Lung (tissue), 11 donors: ENCODE measurements at regions not wholly inside any gene's neighbourhood (a gene's known extent, or its start where the extent isn't known, plus 50 kb on each side); places are given as distances from the start of the nearest gene placed in this dataset.
A peak's percentile ranks its signal among the peaks of the same experiment; 100 is the strongest.

Source experiments
- ATAC-seq: fragments of 200-7000 bp; cut with Tn5 transposase; one replicate; pipeline ENCODE4 v1.9.1; 2020; ENCODE audit warnings: moderate number of reproducible peaks; ENCODE audit not compliant: insufficient read depth, low FRiP score
- DNase-seq, 3 donors: peaks; one replicate each; pipeline ENCODE4 v3.0.0-alpha.2; 2013 to 2017
- H3K27ac ChIP-seq, 2 donors: one replicate each; pipeline ENCODE4 v1.5.1; 2013; ENCODE audit warnings: mild to moderate bottlenecking in 2 of 2, moderate library complexity in 2 of 2, control low read depth in 1 of 2, inconsistent platforms in 1 of 2, low read depth in 1 of 2, low read length in 1 of 2
- H3K27me3 ChIP-seq, 3 donors: one replicate each; pipeline ENCODE4 v1.5.1; 2013; ENCODE audit warnings: low read length in 2 of 3; ENCODE audit not compliant: control insufficient read depth in 3 of 3, insufficient read depth in 3 of 3
- H3K36me3 ChIP-seq, 4 donors: one replicate each; pipeline ENCODE4 v1.5.1; 2013; ENCODE audit warnings: low read length in 4 of 4, mild to moderate bottlenecking in 1 of 4, moderate library complexity in 1 of 4; ENCODE audit not compliant: control insufficient read depth in 4 of 4, insufficient read depth in 4 of 4
- H3K4me1 ChIP-seq, 5 donors: one replicate each; pipeline ENCODE4 v1.5.1; 2013; ENCODE audit warnings: low read length in 5 of 5, mild to moderate bottlenecking in 2 of 5, moderate library complexity in 1 of 5; ENCODE audit not compliant: control insufficient read depth in 5 of 5, insufficient read depth in 5 of 5
- H3K4me3 ChIP-seq: one replicate; pipeline ENCODE4 v1.5.1; 2013; ENCODE audit warnings: mild to moderate bottlenecking, control low read depth, moderate library complexity
- H3K9ac ChIP-seq, 2 donors: one replicate each; pipeline ENCODE4 v1.5.1; 2013; ENCODE audit warnings: low read length in 2 of 2, control low read depth in 1 of 2; ENCODE audit not compliant: insufficient read depth in 1 of 2
- H3K9me3 ChIP-seq, 4 donors: one replicate each; pipeline ENCODE4 v1.5.1; 2013; ENCODE audit warnings: low read length in 3 of 4, mild to moderate bottlenecking in 1 of 4, moderate library complexity in 1 of 4; ENCODE audit not compliant: control insufficient read depth in 4 of 4, insufficient read depth in 3 of 4
- CTCF ChIP-seq: IDR thresholded peaks from 2 replicates; pipeline ENCODE4 v1.5.1; 2012; ENCODE audit warnings: mild to moderate bottlenecking; ENCODE audit errors: control extremely low read depth, extremely low read depth
- WGBS, 2 donors: extraction: QIAGEN DNeasy Blood & Tissue Kit; methylation state at CpG; one replicate each; pipeline ENCODE4 v1.1.7; 2013; 5-methylcytosine and 5-hydroxymethylcytosine counted together
- donor health status: control.
- donor health status: control.
- donor health status: Bipolar disorder and iron deficiency.
- donor health status: healthy.
- donor health status: DM: yes; HTN: yes; CAD: no.

GRCh38 chr13:89550938-89551337, 1796.5 kb upstream of the MIR17HG start:
- no peaks in the 10 kb centered on the region for H3K4me1 ChIP-seq
- H3K9me3 ChIP-seq = peaks cover 0 to 2% (median 0%) of the 10 kb centered on the region in 4 donors
- no peak overlapping the region for H3K9ac ChIP-seq
- H3K4me3 ChIP-seq = peak overlapping the region; percentile 4
- 69 to 76% methylated on average over 5 of the region's 5 CpGs for WGBS, 2 donors
- ATAC-seq (no peak), DNase-seq (no peak)
- no peak overlapping the region for H3K27ac ChIP-seq
- no peak for TF ChIP-seq CTCF
- H3K27me3 ChIP-seq = no peaks in the 10 kb centered on the region
- no peaks in the 10 kb centered on the region for H3K36me3 ChIP-seq

GRCh38 chr13:89554801-89555200, 1792.7 kb upstream of the MIR17HG start:
- H3K9ac ChIP-seq = no peak overlapping the region
- H3K36me3 ChIP-seq = no peaks in the 10 kb centered on the region
- WGBS, 2 donors = 55 to 68% methylated on average over 1 of the region's 1 CpG
- no peak for TF ChIP-seq CTCF
- peaks cover 0 to 2% (median 0%) of the 10 kb centered on the region in 4 donors for H3K9me3 ChIP-seq
- DNase-seq (peak in 2 of 3 donors; percentile 52 to 75), ATAC-seq (no peak)
- no peaks in the 10 kb centered on the region for H3K27me3 ChIP-seq
- no peaks in the 10 kb centered on the region for H3K4me1 ChIP-seq
- no peak overlapping the region for H3K27ac ChIP-seq
- no peak overlapping the region for H3K4me3 ChIP-seq

- WGBS, 2 donors = 84 to 89% methylated on average over 1 of the region's 1 CpG
- no peaks in the 10 kb centered on the region for H3K4me1 ChIP-seq
- H3K27me3 ChIP-seq = no peaks in the 10 kb centered on the region
- no peak overlapping the region for H3K4me3 ChIP-seq
- H3K36me3 ChIP-seq = no peaks in the 10 kb centered on the region
- ATAC-seq (no peak), DNase-seq (no peak)
- H3K9ac ChIP-seq = no peak overlapping the region
- TF ChIP-seq CTCF = no peak
- H3K9me3 ChIP-seq = no peaks in the 10 kb centered on the region
- no peak overlapping the region for H3K27ac ChIP-seq
Measured at GRCh38 chr13:89565476-89566100, 1781.9 kb upstream of the MIR17HG start.

GRCh38 chr13:89567025-89567424, 1780.5 kb upstream of the MIR17HG start:
- H3K9me3 ChIP-seq = peaks cover 0 to 2% (median 0%) of the 10 kb centered on the region in 4 donors
- TF ChIP-seq CTCF = no peak
- H3K4me3 ChIP-seq = no peak overlapping the region
- H3K36me3 ChIP-seq = no peaks in the 10 kb centered on the region
- no peak overlapping the region for H3K9ac ChIP-seq
- DNase-seq = no peak
- no peak for ATAC-seq
- H3K27ac ChIP-seq = no peak overlapping the region
- no peaks in the 10 kb centered on the region for H3K27me3 ChIP-seq
- WGBS, 2 donors = 94 to 96% methylated on average over 4 of the region's 4 CpGs
- no peaks in the 10 kb centered on the region for H3K4me1 ChIP-seq
